ENCODE measurements at regions not wholly inside any gene's neighbourhood (a gene's known extent, or its start where the extent isn't known, plus 50 kb on each side); places are given as distances from the start of the nearest gene placed in this dataset.

GRCh38 chr9:13832446-13832845 is 481.5 kb downstream of the NFIB start:
- H3K4me2 ChIP-seq (ENCODE audit: control insufficient read depth, insufficient read depth) = no peak overlapping the region
- FAIRE-seq (no peak), DNase-seq (ENCODE audit: low read depth, low spot score) (no peak), ATAC-seq (no peak)
- CTCF ChIA-PET = interaction anchor here (0.7 kb wide), 1 partner anchor 138 kb away, joined by 3 read pairs; no protein-coding TSS in a partner anchor
- no peaks in the 10 kb centered on the region for H3K36me3 ChIP-seq (ENCODE audit: control insufficient read depth in 2 of 2, insufficient read depth in 2 of 2, low read length in 1 of 2)
- POLR2A ChIA-PET = no interaction called here
- H3K9me3 ChIP-seq (replicated peaks; ENCODE audit: control insufficient read depth, insufficient read depth, low read length) = no peaks in the 10 kb centered on the region
- no peak overlapping the region for H2AFZ ChIP-seq (ENCODE audit: control insufficient read depth, low read depth, low read length)
- intact Hi-C loops (cut with micrococcal nuclease; ENCODE audit: unreplicated experiment) = no loop called here
- H3K9ac ChIP-seq (ENCODE audit: control insufficient read depth, insufficient read depth, low read length) = no peak overlapping the region
- RAD21 ChIA-PET (ENCODE audit: unreplicated experiment) = no interaction called here
- no peak overlapping the region for H3K4me3 ChIP-seq
- H3K27me3 ChIP-seq (replicated peaks in 1 of 2; ENCODE audit: control insufficient read depth in 2 of 2, insufficient read depth in 2 of 2, low read length in 1 of 2) = no peaks in the 10 kb centered on the region
- no peak overlapping the region for H3K27ac ChIP-seq (ENCODE audit: control insufficient read depth, insufficient read depth)
- SMC1A ChIA-PET (ENCODE audit: uncharacterized antibody, unreplicated experiment) = interaction anchor here (0.6 kb wide), 1 partner anchor 51 kb away, joined by 3 read pairs; no protein-coding TSS in a partner anchor
- TF ChIP-seq KAT2A (conservative IDR thresholded peaks at IDR 0.05; ENCODE audit: control insufficient read depth, low read depth, low read length) (no peak), MYB (IDR thresholded peaks at IDR 0.05; ENCODE audit: borderline replicate concordance, low read depth, low read length) (no peak), ZNF384 (IDR thresholded peaks at IDR 0.05; ENCODE audit: borderline replicate concordance, low read depth, low read length) (no peak), POLR2AphosphoS5 (IDR thresholded peaks at IDR 0.05; ENCODE audit: low read length) (no peak)
- in situ Hi-C loops (cut with MboI) = no loop called here
- H3K79me2 ChIP-seq (ENCODE audit: control insufficient read depth, insufficient read depth, low read length) = no peaks in the 10 kb centered on the region
- no TSS peak for BruUV-seq (replicated peaks)
- no peaks in the 10 kb centered on the region for H4K20me1 ChIP-seq (ENCODE audit: control insufficient read depth, insufficient read depth)
- no peaks in the 10 kb centered on the region for H3K4me1 ChIP-seq (ENCODE audit: control insufficient read depth, insufficient read depth, low read length)

- H3K27me3 ChIP-seq (replicated peaks in 1 of 2; ENCODE audit: control insufficient read depth in 2 of 2, insufficient read depth in 2 of 2, low read length in 1 of 2) = no peaks in the 10 kb centered on the region
- H3K4me2 ChIP-seq (ENCODE audit: control insufficient read depth, insufficient read depth) = no peak overlapping the region
- no peak overlapping the region for H3K4me3 ChIP-seq
- ChIA-PET CTCF (no interaction called here), POLR2A (no interaction called here), SMC1A (ENCODE audit: uncharacterized antibody, unreplicated experiment) (no interaction called here), RAD21 (ENCODE audit: unreplicated experiment) (no interaction called here)
- in situ Hi-C loops (cut with MboI) (no loop called here), intact Hi-C loops (cut with micrococcal nuclease; ENCODE audit: unreplicated experiment) (no loop called here)
- H2AFZ ChIP-seq (ENCODE audit: control insufficient read depth, low read depth, low read length) = no peak overlapping the region
- no peaks in the 10 kb centered on the region for H3K36me3 ChIP-seq (ENCODE audit: control insufficient read depth in 2 of 2, insufficient read depth in 2 of 2, low read length in 1 of 2)
- FAIRE-seq = no peak
- ATAC-seq = no peak
- H3K9ac ChIP-seq (ENCODE audit: control insufficient read depth, insufficient read depth, low read length) = no peak overlapping the region
- H3K27ac ChIP-seq (ENCODE audit: control insufficient read depth, insufficient read depth) = no peak overlapping the region
- H4K20me1 ChIP-seq (ENCODE audit: control insufficient read depth, insufficient read depth) = no peaks in the 10 kb centered on the region
- H3K79me2 ChIP-seq (ENCODE audit: control insufficient read depth, insufficient read depth, low read length) = no peaks in the 10 kb centered on the region
- H3K9me3 ChIP-seq (replicated peaks; ENCODE audit: control insufficient read depth, insufficient read depth, low read length) = no peaks in the 10 kb centered on the region
- no peak for DNase-seq (ENCODE audit: low read depth, low spot score)
- TF ChIP-seq EGR1 (IDR thresholded peaks at IDR 0.05; ENCODE audit: borderline replicate concordance in 1 of 2, low read depth in 2 of 2, low read length in 2 of 2) (no peak), CBX5 (IDR thresholded peaks at IDR 0.05; ENCODE audit: low read depth) (no peak), POLR2A (IDR thresholded peaks at IDR 0.05; ENCODE audit: low read depth, low read length) (no peak), ZNF274 (IDR thresholded peaks at IDR 0.05; ENCODE audit: insufficient read depth, insufficient read length) (no peak), ETV6 (conservative IDR thresholded peaks at IDR 0.05 in 1 of 2, IDR thresholded peaks at IDR 0.05 in 1 of 2; ENCODE audit: borderline replicate concordance in 1 of 2, low read depth in 1 of 2) (no peak), DPF2 (IDR thresholded peaks at IDR 0.05) (no peak), BHLHE40 (IDR thresholded peaks at IDR 0.05; ENCODE audit: borderline replicate concordance in 1 of 2, low read depth in 2 of 2, low read length in 1 of 2) (no peak), RELA (IDR thresholded peaks at IDR 0.05; ENCODE audit: borderline replicate concordance, partially characterized antibody) (no peak), ZNF24 (IDR thresholded peaks at IDR 0.05) (no peak), NR2F1 (conservative IDR thresholded peaks at IDR 0.05) (no peak), MYB (IDR thresholded peaks at IDR 0.05; ENCODE audit: borderline replicate concordance, low read depth, low read length) (no peak), FOXK2 (IDR thresholded peaks at IDR 0.05) (no peak), CTCF (IDR thresholded peaks at IDR 0.05 in 2 of 3, conservative IDR thresholded peaks at IDR 0.05 in 1 of 3; ENCODE audit: control insufficient read depth in 2 of 3, extremely low read depth in 1 of 3, insufficient read depth in 1 of 3, low read depth in 3 of 3, low read length in 3 of 3) (no peak), NFYB (IDR thresholded peaks at IDR 0.05; ENCODE audit: insufficient read depth, low read depth, low read length) (no peak), NFIC (IDR thresholded peaks at IDR 0.05; ENCODE audit: low read depth, low read length) (no peak), ESRRA (IDR thresholded peaks at IDR 0.05; ENCODE audit: low read length) (no peak), JUND (IDR thresholded peaks at IDR 0.05; ENCODE audit: low read depth, low read length) (no peak)
- no TSS peak for BruUV-seq (replicated peaks)
- H3K4me1 ChIP-seq (ENCODE audit: control insufficient read depth, insufficient read depth, low read length) = no peaks in the 10 kb centered on the region
Measured at GRCh38 chr9:13823026-13823425, 490.9 kb downstream of the NFIB start.
